ENCODE measurements at regions not wholly inside any gene's neighbourhood (a gene's known extent, or its start where the extent isn't known, plus 50 kb on each side); places are given as distances from the start of the nearest gene placed in this dataset.

DNA sequence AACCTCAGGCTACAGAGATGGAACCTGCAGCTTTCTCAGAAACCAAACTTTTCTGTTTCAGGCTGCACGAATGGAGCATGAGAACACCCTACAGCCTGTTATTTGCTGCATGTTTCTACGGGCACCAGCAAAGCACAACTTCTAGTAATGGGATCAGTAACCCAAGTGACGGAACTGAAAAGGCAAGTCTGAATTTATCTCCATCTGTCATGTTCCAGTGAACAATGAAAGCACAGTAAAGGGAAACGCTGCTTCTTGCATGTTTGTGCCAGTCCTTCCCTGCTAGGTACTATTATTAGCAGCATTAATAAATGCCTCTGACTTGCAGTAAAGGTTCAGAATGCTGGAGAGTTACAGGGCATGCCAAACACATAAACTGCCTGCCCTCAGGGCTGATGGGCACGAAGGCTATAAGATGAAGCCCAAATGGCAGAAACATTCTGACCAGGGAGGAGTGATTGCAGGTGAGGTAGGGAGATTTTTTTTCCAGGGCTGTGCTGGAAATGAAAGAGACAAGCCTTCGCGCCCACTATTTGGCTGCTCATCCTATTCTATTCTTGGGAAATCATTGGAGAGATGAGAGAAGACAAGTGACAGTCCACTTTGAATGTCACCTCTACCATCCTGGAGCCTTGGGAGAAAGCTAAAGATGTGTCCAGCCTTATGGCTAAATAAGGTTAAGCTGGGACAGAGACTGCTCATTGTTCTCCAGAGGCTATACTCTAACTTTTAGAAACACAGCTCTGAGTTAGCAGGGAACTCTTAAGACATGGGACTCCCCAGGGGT, 100.4 kb upstream of the PLXNC1 start:
- TF ChIP-seq, protein P1, sequence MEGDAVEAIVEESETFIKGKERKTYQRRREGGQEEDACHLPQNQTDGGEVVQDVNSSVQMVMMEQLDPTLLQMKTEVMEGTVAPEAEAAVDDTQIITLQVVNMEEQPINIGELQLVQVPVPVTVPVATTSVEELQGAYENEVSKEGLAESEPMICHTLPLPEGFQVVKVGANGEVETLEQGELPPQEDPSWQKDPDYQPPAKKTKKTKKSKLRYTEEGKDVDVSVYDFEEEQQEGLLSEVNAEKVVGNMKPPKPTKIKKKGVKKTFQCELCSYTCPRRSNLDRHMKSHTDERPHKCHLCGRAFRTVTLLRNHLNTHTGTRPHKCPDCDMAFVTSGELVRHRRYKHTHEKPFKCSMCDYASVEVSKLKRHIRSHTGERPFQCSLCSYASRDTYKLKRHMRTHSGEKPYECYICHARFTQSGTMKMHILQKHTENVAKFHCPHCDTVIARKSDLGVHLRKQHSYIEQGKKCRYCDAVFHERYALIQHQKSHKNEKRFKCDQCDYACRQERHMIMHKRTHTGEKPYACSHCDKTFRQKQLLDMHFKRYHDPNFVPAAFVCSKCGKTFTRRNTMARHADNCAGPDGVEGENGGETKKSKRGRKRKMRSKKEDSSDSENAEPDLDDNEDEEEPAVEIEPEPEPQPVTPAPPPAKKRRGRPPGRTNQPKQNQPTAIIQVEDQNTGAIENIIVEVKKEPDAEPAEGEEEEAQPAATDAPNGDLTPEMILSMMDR (IDR thresholded peaks at IDR 0.05; ENCODE audit: insufficient read depth, low read depth, low read length, missing control alignments): no peak
- DNase-seq (ENCODE audit: low read depth): peak; percentile 73
- H3K4me3 ChIP-seq (ENCODE audit: low read depth, low read length): no peak overlapping the region

DNA sequence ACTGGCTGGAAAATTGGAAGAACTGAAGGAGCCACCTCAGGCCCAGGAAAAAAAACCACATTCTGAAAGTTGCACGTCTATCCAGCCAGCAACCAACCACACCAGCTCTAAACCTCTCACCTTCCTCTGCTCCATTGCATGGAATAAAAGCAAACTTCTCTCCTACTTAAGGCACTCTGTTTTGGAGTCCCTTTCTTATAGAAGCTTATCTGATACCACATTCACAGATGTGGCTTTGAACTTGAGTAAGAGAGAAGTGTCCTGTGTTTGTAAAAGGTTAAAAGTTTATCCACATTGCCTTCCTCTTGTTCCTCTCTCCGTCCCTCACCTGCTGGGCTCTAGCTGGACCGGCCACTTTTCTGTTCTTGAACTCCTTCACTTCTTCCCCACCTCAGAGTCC, 99.6 kb upstream of the PLXNC1 start:
- DNase-seq (ENCODE audit: low read depth): no peak
- no peak overlapping the region for H3K4me3 ChIP-seq (ENCODE audit: low read depth, low read length)
- TF ChIP-seq, protein P1 (IDR thresholded peaks at IDR 0.05; ENCODE audit: insufficient read depth, low read depth, low read length, missing control alignments): no peak

DNA sequence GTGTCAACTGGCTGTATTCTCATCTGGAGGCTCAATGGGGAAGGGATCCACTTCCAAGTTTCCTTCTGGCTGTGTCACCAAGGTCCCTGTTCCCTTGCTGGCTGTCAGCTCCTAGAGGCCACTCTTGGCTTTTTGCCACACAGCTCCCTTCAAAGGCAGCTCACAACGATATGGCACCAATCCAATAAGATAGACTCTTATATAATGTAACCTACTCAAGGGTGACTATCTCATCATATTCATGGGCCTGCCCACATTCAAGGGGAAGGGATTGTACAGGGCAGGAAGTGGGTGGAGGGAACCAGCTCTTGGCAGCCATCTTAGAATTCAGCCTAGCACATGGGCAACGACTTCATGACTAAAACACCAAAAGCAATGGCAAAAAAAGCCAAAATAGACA, 98.7 kb upstream of the PLXNC1 start:
- TF ChIP-seq, protein P1 (IDR thresholded peaks at IDR 0.05; ENCODE audit: insufficient read depth, low read depth, low read length, missing control alignments): no peak
- H3K4me3 ChIP-seq (ENCODE audit: low read depth, low read length): no peak overlapping the region
- DNase-seq (ENCODE audit: low read depth): no peak

DNA sequence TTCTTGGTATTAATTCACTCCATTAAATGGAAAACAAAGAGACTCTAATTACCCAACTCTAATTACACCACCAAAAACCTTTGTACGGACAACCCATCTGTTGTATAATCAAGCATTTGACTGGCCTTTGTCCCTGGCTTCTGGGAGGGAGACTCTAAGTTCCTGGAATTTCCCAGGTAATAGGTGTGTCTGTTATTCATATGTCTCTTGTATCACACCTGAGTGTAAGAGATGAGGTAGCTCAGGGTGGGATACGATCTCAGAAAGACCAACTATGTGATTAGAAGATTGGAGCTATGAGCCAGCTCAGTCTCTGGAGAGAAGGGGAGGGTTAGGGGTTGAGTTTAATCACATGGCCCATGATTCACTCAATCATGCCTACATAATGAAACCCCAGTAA, 94.7 kb upstream of the PLXNC1 start:
- H3K4me3 ChIP-seq (ENCODE audit: low read depth, low read length): no peak overlapping the region
- TF ChIP-seq, protein P1 (IDR thresholded peaks at IDR 0.05; ENCODE audit: insufficient read depth, low read depth, low read length, missing control alignments): no peak
- DNase-seq (ENCODE audit: low read depth): no peak

DNA sequence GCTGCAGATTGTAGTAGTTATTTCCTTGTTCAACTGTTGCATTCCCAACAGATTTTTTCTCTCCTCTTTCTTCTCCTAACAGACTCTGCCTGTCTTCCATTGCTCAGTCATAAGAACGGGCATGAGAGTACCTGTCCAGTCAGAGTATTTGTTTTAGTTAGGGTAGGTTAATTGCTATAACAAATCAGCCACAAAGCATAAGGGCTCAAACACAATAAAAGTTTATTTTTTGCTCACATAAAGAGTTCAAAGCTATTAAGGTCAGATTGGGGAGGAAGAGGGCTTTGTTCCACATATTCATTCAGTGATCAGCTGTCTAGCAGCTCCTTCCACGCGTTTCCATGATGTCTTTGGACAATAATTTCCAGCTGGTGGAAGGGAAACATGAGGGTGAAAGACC, 92.8 kb upstream of the PLXNC1 start:
- TF ChIP-seq, protein P1 (IDR thresholded peaks at IDR 0.05; ENCODE audit: insufficient read depth, low read depth, low read length, missing control alignments): no peak
- DNase-seq (ENCODE audit: low read depth): no peak
- H3K4me3 ChIP-seq (ENCODE audit: low read depth, low read length): no peak overlapping the region

DNA sequence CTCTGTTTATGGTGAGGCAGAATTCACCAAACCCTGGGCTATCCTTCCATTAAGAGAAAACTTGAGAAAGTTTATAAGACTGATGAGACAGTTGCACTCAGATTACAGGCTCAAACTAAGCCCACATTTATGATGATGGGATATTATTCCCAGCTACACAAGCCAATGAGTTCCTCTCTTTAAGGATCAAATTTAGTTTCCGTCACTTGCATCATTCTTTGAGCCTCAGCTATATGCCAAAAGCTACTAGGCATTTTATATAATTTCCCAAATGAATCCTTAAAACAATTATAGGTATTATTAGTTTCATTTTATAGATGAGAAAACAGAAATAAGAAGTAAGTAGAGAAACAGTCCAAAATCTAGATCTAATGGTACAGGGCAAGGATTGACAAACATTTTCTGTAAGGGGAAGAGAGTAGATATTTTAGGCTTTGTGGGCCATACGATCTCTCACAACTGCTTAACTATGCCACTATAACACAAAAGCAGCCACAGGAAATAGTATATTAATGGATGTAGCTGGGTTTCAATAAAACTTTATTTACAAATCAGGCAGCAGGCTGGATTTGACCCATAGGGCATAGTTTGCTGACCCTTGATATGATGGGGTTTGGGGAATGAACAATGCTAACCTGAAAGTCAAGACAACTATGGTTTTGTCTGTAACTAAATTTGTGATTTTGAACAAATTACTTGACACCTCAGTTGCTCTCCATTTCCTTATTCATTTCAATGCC, 91.8 kb upstream of the PLXNC1 start:
- no peak for DNase-seq (ENCODE audit: low read depth)
- no peak overlapping the region for H3K4me3 ChIP-seq (ENCODE audit: low read depth, low read length)
- TF ChIP-seq, protein P1 (IDR thresholded peaks at IDR 0.05; ENCODE audit: insufficient read depth, low read depth, low read length, missing control alignments): no peak

All from GM12865 (cell line).